SH-SY5Y (cell line): ENCODE measurements at regions not wholly inside any gene's neighbourhood (a gene's known extent, or its start where the extent isn't known, plus 50 kb on each side); places are given as distances from the start of the nearest gene placed in this dataset.

Source experiments
- GATA2 ChIP-seq: IDR thresholded peaks from 2 replicates; pipeline ENCODE4 v1.6.1; 2011; ENCODE audit warnings: mild to moderate bottlenecking, low read depth, low read length
- GATA3 ChIP-seq: IDR thresholded peaks from 2 replicates; pipeline ENCODE4 v1.6.1; 2011; ENCODE audit warnings: low read depth, mild to moderate bottlenecking, low read length, moderate library complexity

DNA sequence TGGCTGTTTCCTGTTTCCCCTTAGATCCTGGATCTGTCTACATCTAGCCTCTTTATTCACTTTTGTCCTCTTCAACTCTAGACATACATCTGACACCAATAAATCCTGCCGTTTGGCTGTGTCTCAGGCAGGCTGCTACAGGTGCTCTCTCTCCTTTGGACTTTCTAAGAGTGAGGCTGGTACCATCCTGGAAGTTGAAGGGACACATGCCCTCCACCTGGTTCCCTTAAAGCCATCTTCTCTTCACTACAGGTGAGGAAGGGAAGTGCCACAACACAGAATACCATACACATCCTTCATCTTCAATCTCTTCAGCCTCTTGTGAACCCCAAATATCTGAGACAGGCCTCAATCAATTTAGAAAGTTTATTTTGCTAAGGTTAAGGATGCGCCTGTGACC is 137.9 kb downstream of the BACH1 start:
- TF ChIP-seq GATA2 (no peak), GATA3 (no peak)
